Nephron progenitor cell (in vitro differentiated cells): ENCODE measurements at regions not wholly inside any gene's neighbourhood (a gene's known extent, or its start where the extent isn't known, plus 50 kb on each side); places are given as distances from the start of the nearest gene placed in this dataset.

Source experiments
- DNase-seq: peaks from one replicate; pipeline ENCODE4 v3.0.0; 2021
- H3K27ac Mint-ChIP-seq: 2 replicates; pipeline ENCODE4 v1.8.0; 2021; ENCODE audit warnings: mild to moderate bottlenecking, moderate library complexity, mixed read lengths
- H3K27me3 Mint-ChIP-seq: 2 replicates; pipeline ENCODE4 v1.8.0; 2021; ENCODE audit warnings: mild to moderate bottlenecking, low read depth, mixed read lengths; ENCODE audit not compliant: poor library complexity
- H3K36me3 Mint-ChIP-seq: 2 replicates; pipeline ENCODE4 v1.8.0; 2021; ENCODE audit warnings: low read depth, mixed read lengths
- H3K4me1 Mint-ChIP-seq: 2 replicates; pipeline ENCODE4 v1.8.0; 2021; ENCODE audit warnings: mixed read lengths
- H3K4me3 Mint-ChIP-seq: 2 replicates; pipeline ENCODE4 v1.8.0; 2021; ENCODE audit warnings: mild to moderate bottlenecking, moderate library complexity, mixed read lengths
- H3K9me3 Mint-ChIP-seq: 2 replicates; pipeline ENCODE4 v1.8.0; 2021; ENCODE audit warnings: mild to moderate bottlenecking, moderate library complexity, mixed read lengths
- CTCF ChIP-seq: fragments of 200-600 bp; sonication (generic); IDR thresholded peaks from 2 replicates; pipeline ENCODE4 v1.5.0; 2021; ENCODE audit warnings: antibody characterized with exemption

DNA sequence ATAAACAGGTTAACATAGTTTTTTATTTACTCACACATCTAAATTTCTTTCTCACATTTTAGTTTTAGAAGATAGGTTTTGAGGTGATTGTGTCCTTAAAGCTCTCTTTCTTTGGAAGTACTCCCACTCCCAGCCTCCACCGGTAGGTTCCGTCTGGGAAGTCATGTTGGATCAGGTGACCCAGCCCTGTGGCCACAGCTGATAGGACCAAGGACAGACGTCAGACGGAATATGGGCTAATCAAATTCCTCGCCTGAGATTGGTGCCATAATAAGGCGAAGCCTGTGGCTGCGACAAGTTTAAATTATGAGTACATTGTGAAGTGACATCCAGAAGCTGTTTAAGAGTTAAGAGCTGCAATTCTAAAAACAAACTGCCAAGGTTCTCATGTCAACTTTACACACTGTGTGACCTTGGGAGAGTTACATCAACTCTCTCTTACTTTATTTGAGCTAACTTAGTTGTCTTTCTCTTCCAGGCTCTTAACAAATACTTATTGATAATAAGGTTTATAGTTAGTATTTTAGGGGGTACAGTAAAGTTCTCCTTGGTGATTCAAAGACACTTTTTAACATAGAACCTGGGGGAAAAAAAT is 133.6 kb downstream of the NPY start:
- H3K36me3 Mint-ChIP-seq, result peaks cover 4% of the 10 kb centered on the region
- peaks cover 15% of the 10 kb centered on the region for H3K9me3 Mint-ChIP-seq
- TF ChIP-seq CTCF, result no peak
- H3K27me3 Mint-ChIP-seq, result peaks cover 3% of the 10 kb centered on the region
- H3K27ac Mint-ChIP-seq, result no peak overlapping the region
- no peak for DNase-seq
- H3K4me1 Mint-ChIP-seq, result no peaks in the 10 kb centered on the region
- no peak overlapping the region for H3K4me3 Mint-ChIP-seq

GRCh38 chr7:24419077-24419476 is 135.1 kb downstream of the NPY start:
- H3K27me3 Mint-ChIP-seq, result peaks cover 3% of the 10 kb centered on the region
- peaks cover 3% of the 10 kb centered on the region for H3K9me3 Mint-ChIP-seq
- TF ChIP-seq CTCF, result no peak
- DNase-seq, result no peak
- H3K27ac Mint-ChIP-seq, result no peak overlapping the region
- H3K4me3 Mint-ChIP-seq, result no peak overlapping the region
- H3K4me1 Mint-ChIP-seq, result no peaks in the 10 kb centered on the region
- H3K36me3 Mint-ChIP-seq, result no peaks in the 10 kb centered on the region

GRCh38 chr7:24419511-24419910 is 135.5 kb downstream of the NPY start:
- Mint-ChIP-seq H3K27me3 (peaks cover 3% of the 10 kb centered on the region), H3K27ac (peak overlapping the region; percentile 55), H3K9me3 (no peaks in the 10 kb centered on the region), H3K4me3 (no peak overlapping the region), H3K4me1 (no peaks in the 10 kb centered on the region), H3K36me3 (no peaks in the 10 kb centered on the region)
- no peak for TF ChIP-seq CTCF
- DNase-seq, result no peak

- DNase-seq, result no peak
- no peak overlapping the region for H3K4me3 Mint-ChIP-seq
- TF ChIP-seq CTCF, result no peak
- no peaks in the 10 kb centered on the region for H3K36me3 Mint-ChIP-seq
- H3K9me3 Mint-ChIP-seq, result peaks cover 19% of the 10 kb centered on the region
- no peak overlapping the region for H3K27ac Mint-ChIP-seq
- H3K27me3 Mint-ChIP-seq, result no peaks in the 10 kb centered on the region
- peaks cover 5% of the 10 kb centered on the region for H3K4me1 Mint-ChIP-seq
Observed at GRCh38 chr7:24422441-24423010, 138.5 kb downstream of the NPY start.

DNA sequence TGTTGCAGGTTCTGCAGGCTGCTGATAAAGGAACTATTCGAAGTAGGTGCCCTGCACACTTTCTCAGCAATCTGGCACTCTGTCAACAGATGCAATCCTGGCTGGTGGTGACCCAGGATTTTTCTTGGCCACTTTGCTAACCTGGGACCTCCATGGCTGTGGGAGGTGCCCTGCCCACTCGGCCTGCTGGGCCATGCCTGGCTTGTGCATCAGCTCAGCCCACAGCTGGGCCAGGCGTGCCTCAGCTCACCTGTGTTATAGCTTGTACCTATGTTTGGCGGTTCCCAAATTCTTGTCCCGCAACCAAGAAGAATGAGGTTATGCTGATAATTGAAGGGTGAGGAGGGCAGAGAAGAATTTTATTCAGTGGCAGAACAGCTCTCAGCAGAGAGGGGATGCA is 141.7 kb downstream of the NPY start:
- no peak for DNase-seq
- Mint-ChIP-seq H3K27me3 (no peaks in the 10 kb centered on the region), H3K36me3 (no peaks in the 10 kb centered on the region), H3K27ac (no peak overlapping the region), H3K9me3 (peaks cover 19% of the 10 kb centered on the region), H3K4me3 (no peak overlapping the region), H3K4me1 (peaks cover 5% of the 10 kb centered on the region)
- TF ChIP-seq CTCF, result no peak

GRCh38 chr7:24427048-24427447 is 143.1 kb downstream of the NPY start:
- Mint-ChIP-seq H3K36me3 (no peaks in the 10 kb centered on the region), H3K4me3 (no peak overlapping the region), H3K9me3 (peaks cover 19% of the 10 kb centered on the region), H3K27me3 (no peaks in the 10 kb centered on the region), H3K27ac (no peak overlapping the region), H3K4me1 (peaks cover 5% of the 10 kb centered on the region)
- DNase-seq, result no peak
- TF ChIP-seq CTCF, result no peak
